A673 (cell line): ENCODE measurements at regions not wholly inside any gene's neighbourhood (a gene's known extent, or its start where the extent isn't known, plus 50 kb on each side); places are given as distances from the start of the nearest gene placed in this dataset.

ENCODE experiments used
- BruUV-seq: library from RNA; stranded (reverse); fragments of 400-500 nt; replicated peaks from 2 replicates; lab custom pipeline; 2021; lab: Mats Ljungman, UMichigan
- CTCF ChIA-PET: fragments of 300-600 bp; sonication (Branson Sonifier 250); formaldehyde crosslinking; loops from one replicate; lab custom pipeline; 2022; ENCODE audit warnings: antibody characterized with exemption; lab: Charles Lee
- POLR2A ChIA-PET: fragments of 300-600 bp; sonication (Branson Sonifier 250); formaldehyde crosslinking; loops from one replicate; lab custom pipeline; 2022; ENCODE audit warnings: antibody characterized with exemption; ENCODE audit not compliant: low non-redundant PET; lab: Charles Lee
- DNase-seq: peaks from one replicate; pipeline ENCODE4 v3.0.0-alpha.2; 2015; ENCODE audit warnings: low spot score
- H3K27ac ChIP-seq: fragments of 200-600 bp; sonication (generic); 2 replicates; pipeline ENCODE4 v1.5.1; 2016; ENCODE audit warnings: mixed run types, low read depth, mild to moderate bottlenecking, mixed read lengths, antibody characterized with exemption, low read length; ENCODE audit not compliant: poor library complexity, severe bottlenecking
- H3K27me3 ChIP-seq: fragments of 200-600 bp; sonication (generic); replicated peaks from 2 replicates; pipeline ENCODE4 v1.6.1; 2017; ENCODE audit warnings: mixed run types, low read depth, mild to moderate bottlenecking, mixed read lengths, antibody characterized with exemption, low read length; ENCODE audit not compliant: insufficient read depth, poor library complexity
- H3K36me3 ChIP-seq: fragments of 200-600 bp; sonication (generic); 2 replicates; pipeline ENCODE4 v1.6.1; 2016; ENCODE audit warnings: mixed run types, mild to moderate bottlenecking, mixed read lengths, antibody characterized with exemption, low read length; ENCODE audit not compliant: insufficient read depth, poor library complexity, severe bottlenecking
- H3K4me1 ChIP-seq: fragments of 200-600 bp; sonication (generic); 2 replicates; pipeline ENCODE4 v1.6.1; 2017; ENCODE audit warnings: mixed run types, mild to moderate bottlenecking, mixed read lengths, antibody characterized with exemption, low read length; ENCODE audit not compliant: insufficient read depth, poor library complexity, severe bottlenecking
- H3K4me3 ChIP-seq: fragments of 200-600 bp; sonication (generic); 2 replicates; pipeline ENCODE4 v1.5.1; 2016; ENCODE audit warnings: low read depth, mixed run types, mild to moderate bottlenecking, mixed read lengths, low read length; ENCODE audit not compliant: poor library complexity, severe bottlenecking
- H3K9me3 ChIP-seq: fragments of 200-600 bp; sonication (generic); 2 replicates; pipeline ENCODE4 v1.6.1; 2016; ENCODE audit warnings: mixed run types, low read depth, mild to moderate bottlenecking, mixed read lengths, antibody characterized with exemption, low read length; ENCODE audit not compliant: poor library complexity, severe bottlenecking
- EZH2 ChIP-seq: fragments of 200-600 bp; sonication (generic); IDR thresholded peaks from 2 replicates; pipeline ENCODE4 v1.6.1; 2017; ENCODE audit warnings: borderline replicate concordance, low read depth, mild to moderate bottlenecking, mixed read lengths, antibody characterized with exemption, low read length; ENCODE audit not compliant: poor library complexity, severe bottlenecking
- intact Hi-C: fragments of 100-400 bp; cut with micrococcal nuclease; formaldehyde crosslinking; loops from one replicate; pipeline ENCODE4 v1.10.0; 2022; ENCODE audit not compliant: unreplicated experiment
- TF ChIP-seq, protein P1 (sequence below): fragments of 300-800, 200-600 bp; sonication (generic); conservative IDR thresholded peaks from 2 replicates; pipeline ENCODE4 v1.5.1; 2017; ENCODE audit warnings: low read depth, mild to moderate bottlenecking, antibody characterized with exemption, low read length, moderate library complexity, mixed read lengths

- ChIA-PET POLR2A (no interaction called here), CTCF (no interaction called here)
Measured at GRCh38 chr21:39118061-39118460, 65.2 kb downstream of the PSMG1 start.

DNA sequence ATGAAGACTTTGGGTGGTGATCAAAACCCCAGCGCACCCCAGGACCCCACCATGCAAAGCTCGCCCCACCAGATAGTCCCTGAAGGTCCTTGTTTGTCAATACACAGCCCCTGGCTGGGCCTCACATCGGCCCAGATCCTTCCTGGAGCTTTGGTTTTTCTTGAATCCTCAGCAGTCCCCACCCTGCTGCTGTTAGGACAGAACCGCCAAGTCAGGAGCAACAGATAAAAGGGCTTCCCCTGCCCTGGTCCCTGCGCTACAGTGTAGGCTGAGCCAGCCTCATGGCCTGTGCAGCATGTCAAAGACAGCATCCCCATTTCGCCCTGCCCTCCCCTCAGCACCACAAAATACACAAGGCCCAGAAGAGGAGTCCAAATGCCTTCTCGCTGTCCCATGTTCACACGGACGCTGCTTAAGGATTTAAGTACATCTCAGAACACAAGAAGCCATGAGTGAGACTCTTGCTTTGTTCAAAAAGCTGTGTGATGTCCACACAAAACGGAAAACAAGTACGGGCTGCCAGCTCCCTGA is 65.7 kb downstream of the PSMG1 start:
- Histone ChIP-seq H3K27ac (no peak overlapping the region), H3K36me3 (no peaks in the 10 kb centered on the region), H3K9me3 (no peaks in the 10 kb centered on the region), H3K4me3 (no peak overlapping the region), H3K4me1 (no peaks in the 10 kb centered on the region), H3K27me3 (no peaks in the 10 kb centered on the region)
- TF ChIP-seq, protein P1, sequence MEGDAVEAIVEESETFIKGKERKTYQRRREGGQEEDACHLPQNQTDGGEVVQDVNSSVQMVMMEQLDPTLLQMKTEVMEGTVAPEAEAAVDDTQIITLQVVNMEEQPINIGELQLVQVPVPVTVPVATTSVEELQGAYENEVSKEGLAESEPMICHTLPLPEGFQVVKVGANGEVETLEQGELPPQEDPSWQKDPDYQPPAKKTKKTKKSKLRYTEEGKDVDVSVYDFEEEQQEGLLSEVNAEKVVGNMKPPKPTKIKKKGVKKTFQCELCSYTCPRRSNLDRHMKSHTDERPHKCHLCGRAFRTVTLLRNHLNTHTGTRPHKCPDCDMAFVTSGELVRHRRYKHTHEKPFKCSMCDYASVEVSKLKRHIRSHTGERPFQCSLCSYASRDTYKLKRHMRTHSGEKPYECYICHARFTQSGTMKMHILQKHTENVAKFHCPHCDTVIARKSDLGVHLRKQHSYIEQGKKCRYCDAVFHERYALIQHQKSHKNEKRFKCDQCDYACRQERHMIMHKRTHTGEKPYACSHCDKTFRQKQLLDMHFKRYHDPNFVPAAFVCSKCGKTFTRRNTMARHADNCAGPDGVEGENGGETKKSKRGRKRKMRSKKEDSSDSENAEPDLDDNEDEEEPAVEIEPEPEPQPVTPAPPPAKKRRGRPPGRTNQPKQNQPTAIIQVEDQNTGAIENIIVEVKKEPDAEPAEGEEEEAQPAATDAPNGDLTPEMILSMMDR: no peak
- TF ChIP-seq EZH2: no peak
- no peak for DNase-seq
- intact Hi-C loops: no loop called here
- ChIA-PET POLR2A (no interaction called here), CTCF (no interaction called here)
- no TSS peak for BruUV-seq

More at GRCh38 chr21:39118061-39118460, 65.2 kb downstream of the PSMG1 start:
- no peaks in the 10 kb centered on the region for H3K36me3 ChIP-seq
- TF ChIP-seq, protein P1: no peak
- no peak for TF ChIP-seq EZH2
- no peaks in the 10 kb centered on the region for H3K4me1 ChIP-seq
- BruUV-seq: no TSS peak
- no peaks in the 10 kb centered on the region for H3K9me3 ChIP-seq
- intact Hi-C loops: no loop called here
- H3K4me3 ChIP-seq: no peak overlapping the region
- no peak overlapping the region for H3K27ac ChIP-seq
- DNase-seq: no peak
- H3K27me3 ChIP-seq: no peaks in the 10 kb centered on the region

GRCh38 chr21:39116761-39117439 is 66.4 kb downstream of the PSMG1 start:
- no peak for DNase-seq
- H3K27me3 ChIP-seq: no peaks in the 10 kb centered on the region
- BruUV-seq: no TSS peak
- ChIA-PET CTCF (no interaction called here), POLR2A (no interaction called here)
- H3K4me3 ChIP-seq: no peak overlapping the region
- H3K36me3 ChIP-seq: no peaks in the 10 kb centered on the region
- no peak overlapping the region for H3K27ac ChIP-seq
- TF ChIP-seq EZH2: no peak
- TF ChIP-seq, protein P1: no peak
- H3K4me1 ChIP-seq: no peaks in the 10 kb centered on the region
- intact Hi-C loops: no loop called here
- no peaks in the 10 kb centered on the region for H3K9me3 ChIP-seq
